ENCODE measurements at regions not wholly inside any gene's neighbourhood (a gene's known extent, or its start where the extent isn't known, plus 50 kb on each side); places are given as distances from the start of the nearest gene placed in this dataset.
"Not testable (repeated sequence)": the region's sequence is repeated elsewhere in the genome, so short reads cannot be mapped to it uniquely, and the experiment has no call there.

- no peak for DNase-seq
Measured at GRCh38 chr14:85003805-85004204, 526.1 kb upstream of the FLRT2 start.

DNA sequence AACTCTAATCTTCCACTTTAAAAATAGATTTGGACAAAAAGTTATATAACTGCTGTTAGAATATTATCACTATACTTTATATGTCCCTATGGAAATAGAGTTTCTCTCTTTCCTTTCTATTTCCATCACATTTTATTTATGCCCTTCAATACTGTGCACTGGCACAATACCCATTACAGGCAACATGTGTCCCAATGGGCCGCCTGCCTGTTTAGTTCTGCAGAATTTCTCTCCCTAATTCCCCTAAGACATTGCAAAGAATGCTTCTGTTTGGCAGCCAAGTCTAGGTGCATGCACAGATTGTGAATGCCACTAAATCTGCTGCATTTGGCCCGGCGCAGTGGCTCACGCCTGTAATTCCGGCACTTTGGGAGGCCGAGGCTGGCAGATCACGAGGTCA lies 520.4 kb upstream of the FLRT2 start:
- DNase-seq: no peak

DNA sequence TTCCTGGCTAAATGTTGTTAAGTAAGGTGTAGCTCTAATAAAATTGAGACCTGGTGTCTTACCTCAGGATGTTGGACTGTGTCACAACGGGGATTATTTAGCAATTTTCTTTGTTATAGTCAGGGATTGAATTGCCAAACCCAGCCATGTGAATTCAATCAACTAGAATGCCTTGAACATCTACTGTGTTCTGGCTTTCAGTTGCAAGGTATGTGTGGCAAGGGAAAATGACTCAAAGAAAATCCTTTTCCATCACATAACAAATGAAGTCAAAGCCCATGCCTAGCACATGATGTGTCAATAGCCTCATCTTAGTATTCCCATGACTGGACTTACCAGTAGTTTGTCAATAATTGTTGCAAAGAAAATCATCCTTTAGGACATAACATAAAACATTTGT lies 519.8 kb upstream of the FLRT2 start:
- no peak for DNase-seq

DNA sequence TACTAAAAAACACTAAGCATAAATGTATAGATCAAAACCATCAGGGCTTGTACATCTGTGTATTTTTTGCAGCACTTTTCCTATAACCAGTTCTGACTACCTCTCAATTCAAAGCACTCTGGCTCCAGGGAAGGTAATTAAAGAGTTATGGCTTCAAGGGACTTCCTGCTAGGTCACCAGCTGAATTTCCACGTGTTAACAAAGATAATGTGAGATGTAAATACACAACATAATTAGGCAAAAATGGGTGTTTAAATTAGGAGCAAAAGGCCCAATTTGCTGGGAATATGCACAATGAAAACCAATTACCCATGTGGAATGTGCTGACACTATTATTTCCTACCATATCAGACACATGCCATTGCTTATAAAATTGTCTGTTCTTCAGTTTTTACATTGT lies 513.4 kb upstream of the FLRT2 start:
- DNase-seq: no peak

- not testable (repeated sequence) for DNase-seq
Measured at GRCh38 chr14:85023866-85024265, 506.1 kb upstream of the FLRT2 start.

GRCh38 chr14:85024931-85025330 lies 505.0 kb upstream of the FLRT2 start:
- DNase-seq: no peak

- no peak for DNase-seq
Measured at GRCh38 chr14:85027681-85028370, 502.1 kb upstream of the FLRT2 start.

- no peak for DNase-seq
Measured at GRCh38 chr14:85037411-85037810, 492.5 kb upstream of the FLRT2 start.

- no peak for DNase-seq
Measured at GRCh38 chr14:85038526-85039352, 491.2 kb upstream of the FLRT2 start.

DNA sequence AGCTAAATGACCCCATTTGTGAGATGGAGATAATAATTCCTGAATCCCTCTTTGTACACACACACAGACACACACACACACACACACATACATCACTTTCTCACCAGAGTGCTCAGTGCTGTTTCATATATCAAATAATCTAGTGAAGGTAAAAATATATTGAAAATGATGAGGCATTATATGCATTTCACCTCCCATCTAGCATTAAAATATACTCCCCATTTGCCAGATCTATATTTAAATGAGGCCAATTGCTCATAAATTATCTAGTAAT lies 490.7 kb upstream of the FLRT2 start:
- DNase-seq: no peak

DNA sequence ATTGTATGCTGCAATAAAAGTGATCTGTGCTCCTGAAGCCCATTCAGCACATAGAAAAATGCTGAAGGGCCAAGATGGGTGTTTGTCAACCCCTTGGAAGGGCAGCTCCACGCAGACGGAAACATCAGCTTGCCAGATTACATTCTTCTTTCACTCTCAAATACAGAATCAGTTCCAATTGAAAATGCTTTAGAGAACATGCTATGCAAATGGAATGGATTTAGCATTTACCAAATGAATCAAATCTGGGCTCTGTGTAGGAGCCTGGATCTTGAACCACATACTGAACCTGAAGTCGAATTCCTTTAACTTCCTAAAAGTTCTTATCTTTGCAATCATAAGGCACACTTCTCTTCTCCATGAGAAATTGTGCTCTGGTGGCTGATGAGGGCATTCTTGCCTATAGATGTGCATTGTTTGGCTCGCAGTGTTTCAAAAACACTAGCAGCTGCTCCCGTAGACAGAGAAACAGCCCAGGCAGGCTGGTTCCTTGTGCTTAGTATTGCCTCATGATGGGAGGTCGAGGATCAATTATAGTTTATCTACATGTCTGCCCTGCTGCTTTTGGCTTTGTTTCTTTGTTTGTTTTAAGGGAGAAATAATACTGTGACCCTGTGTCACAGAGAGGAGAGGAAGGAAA lies 489.8 kb upstream of the FLRT2 start:
- no peak for DNase-seq

DNA sequence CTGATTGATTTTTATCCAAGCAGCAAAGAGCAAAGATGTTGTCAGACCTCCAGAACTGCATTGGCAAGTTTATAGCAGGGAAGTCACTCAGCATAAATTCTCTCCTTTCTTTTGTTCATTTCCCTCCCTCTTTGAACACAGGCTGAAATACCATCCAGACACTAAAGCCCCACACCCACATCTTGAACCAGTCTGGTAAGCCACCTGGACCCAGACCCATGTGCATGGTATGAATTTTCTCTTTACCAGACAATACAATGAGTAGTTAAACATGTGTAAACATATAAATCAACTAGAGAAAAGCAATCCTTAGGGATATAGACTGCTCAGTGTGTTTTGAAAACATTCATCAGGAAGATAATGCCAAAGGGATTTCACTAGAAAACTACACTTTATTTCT lies 488.3 kb upstream of the FLRT2 start:
- no peak for DNase-seq

DNA sequence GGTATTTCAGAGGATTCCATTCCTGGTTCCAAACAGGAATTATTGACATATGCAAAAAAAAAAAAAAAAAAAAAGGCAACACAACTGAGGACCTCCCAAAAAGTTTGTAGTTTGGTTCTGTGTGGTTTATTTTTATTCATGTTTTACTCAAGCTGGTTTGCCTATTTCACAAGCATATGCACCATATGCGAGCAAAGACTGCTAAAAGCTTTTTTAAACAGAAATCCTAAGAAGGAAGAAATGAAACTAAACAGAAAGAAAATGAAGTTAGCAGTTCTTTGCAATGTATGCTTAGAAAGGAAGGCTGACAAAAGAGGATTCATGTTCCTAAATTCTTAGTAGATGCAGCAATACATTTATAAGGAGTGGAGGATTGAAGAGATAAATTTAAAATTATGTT lies 487.6 kb upstream of the FLRT2 start:
- DNase-seq: no peak

- no peak for DNase-seq
Measured at GRCh38 chr14:85050180-85050579, 479.8 kb upstream of the FLRT2 start.

GRCh38 chr14:85052646-85053045 lies 477.3 kb upstream of the FLRT2 start:
- no peak for DNase-seq

GRCh38 chr14:85054178-85054577 lies 475.8 kb upstream of the FLRT2 start:
- no peak for DNase-seq

DNA sequence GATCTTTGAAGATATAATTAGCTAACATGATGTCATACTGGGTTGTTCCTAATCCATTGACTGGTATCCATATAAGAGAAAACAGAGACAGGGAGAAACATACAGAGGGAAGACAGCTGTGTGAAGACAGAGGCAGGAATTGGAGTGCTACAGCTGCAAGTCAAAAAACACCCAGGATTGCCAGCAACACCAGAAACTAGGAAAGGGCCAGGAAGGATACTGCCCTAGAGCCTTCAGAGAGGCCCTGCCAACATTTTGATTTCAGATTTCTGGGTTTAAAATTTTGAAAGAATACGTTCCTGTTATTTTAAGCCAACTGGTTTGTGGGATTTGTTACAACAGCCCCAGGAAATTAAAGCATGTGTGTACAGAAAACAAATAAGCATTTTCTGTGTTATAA lies 473.7 kb upstream of the FLRT2 start:
- DNase-seq: no peak

- no peak for DNase-seq
Measured at GRCh38 chr14:85057221-85057620, 472.7 kb upstream of the FLRT2 start.

GRCh38 chr14:85058150-85058549 lies 471.8 kb upstream of the FLRT2 start:
- DNase-seq: no peak

- no peak for DNase-seq
Measured at GRCh38 chr14:85060121-85060520, 469.8 kb upstream of the FLRT2 start.

DNA sequence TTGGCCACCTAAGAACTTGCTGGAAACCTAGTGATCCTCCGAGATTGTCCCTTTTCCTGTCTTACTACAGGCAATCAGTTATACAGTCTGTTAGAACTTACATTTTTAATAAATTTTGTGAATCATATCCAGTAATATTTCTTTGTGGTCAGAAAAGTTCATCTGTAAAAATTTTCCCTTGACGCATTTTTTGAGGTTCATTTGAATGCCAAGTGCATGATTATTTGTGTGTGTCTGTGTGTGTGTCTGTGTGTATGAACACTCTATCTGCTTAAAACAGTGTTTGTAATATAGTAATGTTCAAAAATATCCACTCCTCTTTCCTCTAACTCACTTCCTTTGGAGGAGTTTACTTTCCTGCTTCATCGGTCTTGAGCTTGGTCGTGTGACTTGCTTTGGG lies 468.7 kb upstream of the FLRT2 start:
- DNase-seq: no peak

- no peak for DNase-seq
Measured at GRCh38 chr14:85063747-85064146, 466.2 kb upstream of the FLRT2 start.

- DNase-seq: no peak
Measured at GRCh38 chr14:85071447-85071846, 458.5 kb upstream of the FLRT2 start.

Data from renal pelvis (tissue), 1 donor.